ENCODE measurements at regions not wholly inside any gene's neighbourhood (a gene's known extent, or its start where the extent isn't known, plus 50 kb on each side); places are given as distances from the start of the nearest gene placed in this dataset.

DNA sequence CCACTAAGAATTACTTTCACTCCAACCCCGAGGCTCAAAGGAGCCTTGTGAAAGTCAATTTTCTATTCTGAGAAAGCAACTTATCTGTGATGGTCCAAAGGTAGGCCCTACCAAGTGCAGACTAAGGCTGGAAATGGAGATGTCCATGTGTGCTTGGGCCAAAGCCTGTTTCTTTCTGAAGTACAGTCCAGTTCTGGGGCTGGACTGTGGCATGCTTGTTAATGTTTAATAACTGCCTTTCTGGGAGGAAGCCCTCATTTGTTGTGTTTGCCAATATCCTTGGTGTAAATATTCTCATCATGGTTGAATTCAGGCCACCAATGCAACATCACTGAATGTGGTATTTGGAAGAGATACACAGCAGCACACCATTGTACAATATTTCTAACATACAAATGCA, 182.3 kb upstream of the BCL6 start:
- H3K4me3 ChIP-seq (ENCODE audit: low read depth in 1 of 2, low read length in 1 of 2) = no peak overlapping the region
- H3K4me1 ChIP-seq (ENCODE audit: control insufficient read depth in 1 of 2, insufficient read depth in 1 of 2, low read depth in 1 of 2, low read length in 1 of 2) = peaks cover 5 to 9% of the 10 kb centered on the region in 2 experiments
- TF ChIP-seq, protein P1, sequence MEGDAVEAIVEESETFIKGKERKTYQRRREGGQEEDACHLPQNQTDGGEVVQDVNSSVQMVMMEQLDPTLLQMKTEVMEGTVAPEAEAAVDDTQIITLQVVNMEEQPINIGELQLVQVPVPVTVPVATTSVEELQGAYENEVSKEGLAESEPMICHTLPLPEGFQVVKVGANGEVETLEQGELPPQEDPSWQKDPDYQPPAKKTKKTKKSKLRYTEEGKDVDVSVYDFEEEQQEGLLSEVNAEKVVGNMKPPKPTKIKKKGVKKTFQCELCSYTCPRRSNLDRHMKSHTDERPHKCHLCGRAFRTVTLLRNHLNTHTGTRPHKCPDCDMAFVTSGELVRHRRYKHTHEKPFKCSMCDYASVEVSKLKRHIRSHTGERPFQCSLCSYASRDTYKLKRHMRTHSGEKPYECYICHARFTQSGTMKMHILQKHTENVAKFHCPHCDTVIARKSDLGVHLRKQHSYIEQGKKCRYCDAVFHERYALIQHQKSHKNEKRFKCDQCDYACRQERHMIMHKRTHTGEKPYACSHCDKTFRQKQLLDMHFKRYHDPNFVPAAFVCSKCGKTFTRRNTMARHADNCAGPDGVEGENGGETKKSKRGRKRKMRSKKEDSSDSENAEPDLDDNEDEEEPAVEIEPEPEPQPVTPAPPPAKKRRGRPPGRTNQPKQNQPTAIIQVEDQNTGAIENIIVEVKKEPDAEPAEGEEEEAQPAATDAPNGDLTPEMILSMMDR (IDR thresholded peaks at IDR 0.05) = no peak
- peaks cover 3% of the 10 kb centered on the region for H3K9me3 ChIP-seq
- H3K27ac ChIP-seq = no peak overlapping the region
- H3K27me3 ChIP-seq = no peaks in the 10 kb centered on the region
- H3K36me3 ChIP-seq = no peaks in the 10 kb centered on the region

DNA sequence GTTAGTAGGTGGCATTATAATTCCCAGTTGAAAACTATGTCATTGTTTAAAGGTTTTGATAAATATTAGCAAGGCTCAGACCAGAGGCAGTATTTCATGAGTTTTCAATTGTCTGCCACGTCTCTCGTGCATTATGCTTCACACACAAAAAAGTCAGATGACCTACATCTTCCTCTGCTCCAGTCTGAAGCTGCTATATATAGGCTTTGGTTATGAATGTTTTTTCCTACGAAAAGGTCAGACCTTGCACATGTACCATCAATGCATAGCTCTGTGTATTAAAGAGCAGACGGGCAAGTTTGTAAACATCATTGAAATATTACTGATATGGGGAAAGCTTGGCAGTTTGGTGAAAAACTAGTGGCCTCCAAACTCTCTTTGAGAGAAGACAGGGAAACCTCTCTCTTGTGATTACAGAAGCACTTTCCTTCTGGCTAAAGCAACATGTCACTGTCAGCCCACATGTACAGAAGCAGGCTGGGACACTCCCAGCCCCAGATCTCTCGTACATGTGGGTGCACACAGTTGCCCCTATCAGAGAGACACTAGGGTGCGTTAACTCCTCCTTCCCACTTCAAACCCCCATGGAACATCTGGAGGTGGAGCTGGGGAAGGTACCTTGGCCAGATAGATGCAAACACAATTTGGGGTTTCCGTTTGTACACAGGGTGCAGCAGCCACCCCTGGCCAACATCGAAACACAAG, 184.0 kb upstream of the BCL6 start:
- H3K27me3 ChIP-seq = no peaks in the 10 kb centered on the region
- H3K36me3 ChIP-seq = no peaks in the 10 kb centered on the region
- H3K4me3 ChIP-seq (ENCODE audit: low read depth in 1 of 2, low read length in 1 of 2) = no peak overlapping the region
- H3K27ac ChIP-seq = no peak overlapping the region
- peaks cover 3% of the 10 kb centered on the region for H3K9me3 ChIP-seq
- H3K4me1 ChIP-seq (ENCODE audit: control insufficient read depth in 1 of 2, insufficient read depth in 1 of 2, low read depth in 1 of 2, low read length in 1 of 2) = peaks cover 5 to 9% of the 10 kb centered on the region in 2 experiments
- TF ChIP-seq, protein P1 (IDR thresholded peaks at IDR 0.05) = no peak

DNA sequence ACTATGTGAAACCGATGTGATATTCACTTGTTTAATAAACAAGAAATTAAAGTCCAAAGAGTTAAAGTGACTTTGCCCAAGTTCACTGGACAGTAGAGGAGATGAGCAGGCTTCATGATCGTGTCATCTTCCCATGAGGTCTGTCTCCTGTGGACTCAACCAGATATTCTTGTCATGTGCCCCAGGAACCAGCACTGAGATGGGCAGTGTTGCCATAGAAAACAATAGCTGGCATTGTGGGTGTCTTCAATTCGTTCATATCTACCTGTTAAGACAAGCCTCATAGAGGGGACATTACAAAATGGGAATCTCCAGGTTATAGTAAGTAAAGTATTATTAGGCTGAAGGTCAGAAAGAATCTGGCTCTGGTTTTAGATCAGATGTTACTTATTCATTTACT, 184.8 kb upstream of the BCL6 start:
- no peak overlapping the region for H3K27ac ChIP-seq
- H3K36me3 ChIP-seq = no peaks in the 10 kb centered on the region
- H3K27me3 ChIP-seq = no peaks in the 10 kb centered on the region
- H3K9me3 ChIP-seq = no peaks in the 10 kb centered on the region
- H3K4me3 ChIP-seq (ENCODE audit: low read depth in 1 of 2, low read length in 1 of 2) = no peak overlapping the region
- TF ChIP-seq, protein P1 (IDR thresholded peaks at IDR 0.05) = no peak
- peaks cover 5 to 9% of the 10 kb centered on the region in 2 experiments for H3K4me1 ChIP-seq (ENCODE audit: control insufficient read depth in 1 of 2, insufficient read depth in 1 of 2, low read depth in 1 of 2, low read length in 1 of 2)

DNA sequence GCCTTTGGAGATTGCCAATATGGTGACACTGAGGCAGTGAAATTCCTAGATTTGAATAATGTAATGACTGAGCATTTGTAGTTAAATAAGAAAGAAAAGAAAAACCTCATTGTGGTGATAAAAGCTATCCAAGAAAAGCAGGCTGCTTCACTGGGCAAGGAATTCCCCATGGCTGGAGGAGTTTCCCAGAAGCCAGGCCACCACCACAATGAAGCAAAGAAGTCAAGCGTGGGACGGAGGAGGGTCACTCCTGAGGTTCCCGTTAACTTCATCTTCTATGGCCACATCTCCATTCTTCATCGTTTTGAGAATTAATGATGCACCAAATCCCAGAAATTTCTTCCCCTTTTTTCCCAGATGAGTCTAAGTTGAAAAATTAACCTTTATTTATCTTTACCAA, 185.8 kb upstream of the BCL6 start:
- H3K27me3 ChIP-seq = no peaks in the 10 kb centered on the region
- TF ChIP-seq, protein P1 (IDR thresholded peaks at IDR 0.05) = no peak
- H3K9me3 ChIP-seq = no peaks in the 10 kb centered on the region
- H3K27ac ChIP-seq = no peak overlapping the region
- no peak overlapping the region for H3K4me3 ChIP-seq (ENCODE audit: low read depth in 1 of 2, low read length in 1 of 2)
- peaks cover 9 to 14% of the 10 kb centered on the region in 2 experiments for H3K4me1 ChIP-seq (ENCODE audit: control insufficient read depth in 1 of 2, insufficient read depth in 1 of 2, low read depth in 1 of 2, low read length in 1 of 2)
- no peaks in the 10 kb centered on the region for H3K36me3 ChIP-seq

DNA sequence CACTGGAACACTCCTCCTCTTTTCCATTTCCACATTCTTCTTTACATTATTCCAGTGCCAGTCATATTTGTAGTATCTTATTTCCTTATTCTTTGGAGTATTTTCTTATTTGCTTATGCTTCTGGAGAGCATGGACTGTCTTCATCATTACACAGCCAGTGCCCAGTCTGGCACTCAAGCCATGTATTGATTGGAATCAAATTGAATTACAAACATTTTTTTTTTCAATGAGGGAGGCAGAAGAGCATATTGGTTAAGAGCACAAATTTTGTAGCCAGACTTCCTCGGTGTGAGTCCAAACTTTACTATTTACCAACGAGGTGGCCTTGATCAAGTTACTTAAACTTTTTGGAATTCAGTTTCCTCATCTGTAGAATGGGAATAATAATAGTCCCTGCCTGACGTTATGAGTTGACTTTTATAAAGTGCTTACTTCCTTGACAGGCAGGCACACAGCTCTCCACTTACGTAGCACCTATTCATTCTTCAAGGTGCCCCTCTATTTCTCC, 186.6 kb upstream of the BCL6 start:
- Histone ChIP-seq H3K27me3 (no peaks in the 10 kb centered on the region), H3K36me3 (no peaks in the 10 kb centered on the region), H3K4me3 (ENCODE audit: low read depth in 1 of 2, low read length in 1 of 2) (no peak overlapping the region), H3K27ac (no peak overlapping the region), H3K9me3 (no peaks in the 10 kb centered on the region), H3K4me1 (ENCODE audit: control insufficient read depth in 1 of 2, insufficient read depth in 1 of 2, low read depth in 1 of 2, low read length in 1 of 2) (peaks cover 14 to 18% of the 10 kb centered on the region in 2 experiments)
- TF ChIP-seq, protein P1 (IDR thresholded peaks at IDR 0.05) = no peak

Data from neutrophil (primary cell).